Glutamatergic neuron (in vitro differentiated cells): ENCODE measurements at regions not wholly inside any gene's neighbourhood (a gene's known extent, or its start where the extent isn't known, plus 50 kb on each side); places are given as distances from the start of the nearest gene placed in this dataset.

ENCODE experiments used
- DNase-seq: peaks from one replicate; pipeline ENCODE4 v3.0.0; 2022
- H3K27ac Mint-ChIP-seq: one replicate; pipeline ENCODE4 v1.8.0; 2020; ENCODE audit warnings: mild to moderate bottlenecking, mixed read lengths, inconsistent platforms; ENCODE audit not compliant: unreplicated experiment
- H3K27me3 Mint-ChIP-seq: one replicate; pipeline ENCODE4 v1.8.0; 2020; ENCODE audit warnings: mild to moderate bottlenecking, moderate library complexity, mixed read lengths, inconsistent platforms; ENCODE audit not compliant: unreplicated experiment
- H3K36me3 Mint-ChIP-seq: one replicate; pipeline ENCODE4 v1.8.0; 2020; ENCODE audit warnings: mild to moderate bottlenecking, mixed read lengths, inconsistent platforms; ENCODE audit not compliant: unreplicated experiment
- H3K4me1 Mint-ChIP-seq: one replicate; pipeline ENCODE4 v1.8.0; 2020; ENCODE audit warnings: mild to moderate bottlenecking, low read depth, mixed read lengths, inconsistent platforms; ENCODE audit not compliant: unreplicated experiment
- H3K4me3 Mint-ChIP-seq: one replicate; pipeline ENCODE4 v1.8.0; 2020; ENCODE audit warnings: mild to moderate bottlenecking, mixed read lengths, inconsistent platforms; ENCODE audit not compliant: unreplicated experiment
- H3K9me3 Mint-ChIP-seq: one replicate; pipeline ENCODE4 v1.8.0; 2020; ENCODE audit warnings: mild to moderate bottlenecking, moderate library complexity, mixed read lengths, inconsistent platforms; ENCODE audit not compliant: unreplicated experiment
- TF ChIP-seq, protein P1 (sequence below): fragments of 200-600 bp; sonication (generic); IDR thresholded peaks from one replicate; pipeline ENCODE4 v1.5.0; 2021; ENCODE audit not compliant: partially characterized antibody, unreplicated experiment

DNA sequence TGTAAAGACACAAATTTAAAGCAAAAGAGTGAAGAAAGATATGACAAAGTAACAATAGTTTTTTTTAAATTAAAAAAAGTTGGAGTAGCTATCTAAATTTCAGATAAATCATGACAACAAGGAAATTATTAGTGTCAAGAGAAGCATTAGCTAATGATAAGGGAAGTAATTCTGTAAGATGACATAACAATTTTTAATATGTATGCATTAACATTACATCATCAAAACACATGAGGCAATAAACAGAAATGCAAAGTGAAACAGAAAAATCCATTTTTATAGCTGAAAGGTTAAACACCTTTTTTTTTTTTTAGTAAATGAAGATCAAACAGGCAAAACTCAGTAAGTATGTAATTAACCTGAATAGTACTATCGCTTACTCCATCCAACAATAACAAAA, 804.9 kb upstream of the PRR20A start:
- H3K4me1 Mint-ChIP-seq: no peaks in the 10 kb centered on the region
- TF ChIP-seq, protein P1, sequence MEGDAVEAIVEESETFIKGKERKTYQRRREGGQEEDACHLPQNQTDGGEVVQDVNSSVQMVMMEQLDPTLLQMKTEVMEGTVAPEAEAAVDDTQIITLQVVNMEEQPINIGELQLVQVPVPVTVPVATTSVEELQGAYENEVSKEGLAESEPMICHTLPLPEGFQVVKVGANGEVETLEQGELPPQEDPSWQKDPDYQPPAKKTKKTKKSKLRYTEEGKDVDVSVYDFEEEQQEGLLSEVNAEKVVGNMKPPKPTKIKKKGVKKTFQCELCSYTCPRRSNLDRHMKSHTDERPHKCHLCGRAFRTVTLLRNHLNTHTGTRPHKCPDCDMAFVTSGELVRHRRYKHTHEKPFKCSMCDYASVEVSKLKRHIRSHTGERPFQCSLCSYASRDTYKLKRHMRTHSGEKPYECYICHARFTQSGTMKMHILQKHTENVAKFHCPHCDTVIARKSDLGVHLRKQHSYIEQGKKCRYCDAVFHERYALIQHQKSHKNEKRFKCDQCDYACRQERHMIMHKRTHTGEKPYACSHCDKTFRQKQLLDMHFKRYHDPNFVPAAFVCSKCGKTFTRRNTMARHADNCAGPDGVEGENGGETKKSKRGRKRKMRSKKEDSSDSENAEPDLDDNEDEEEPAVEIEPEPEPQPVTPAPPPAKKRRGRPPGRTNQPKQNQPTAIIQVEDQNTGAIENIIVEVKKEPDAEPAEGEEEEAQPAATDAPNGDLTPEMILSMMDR: no peak
- no peak overlapping the region for H3K27ac Mint-ChIP-seq

DNA sequence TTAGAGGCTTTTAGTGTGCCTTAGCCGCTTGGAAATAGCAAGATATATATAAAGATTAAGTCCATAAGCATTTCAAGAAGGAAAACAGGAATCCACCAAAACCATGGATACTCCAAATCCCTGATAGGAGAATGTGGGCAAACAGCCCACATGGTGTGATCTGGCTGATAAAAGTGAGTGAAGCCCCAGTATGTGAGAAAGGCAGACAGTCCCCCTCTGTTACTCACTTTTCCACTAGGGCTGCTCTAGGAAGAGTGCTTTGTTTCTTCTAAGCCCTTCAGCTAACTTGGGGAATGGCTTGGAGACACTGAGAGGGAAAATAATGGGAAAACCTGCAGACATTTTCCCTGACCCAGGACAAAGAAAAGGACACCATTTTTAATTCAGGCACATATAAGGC, 802.3 kb upstream of the PRR20A start:
- no peak overlapping the region for H3K27ac Mint-ChIP-seq
- DNase-seq: no peak
- TF ChIP-seq, protein P1: no peak
- H3K4me1 Mint-ChIP-seq: no peaks in the 10 kb centered on the region
- H3K27me3 Mint-ChIP-seq: no peaks in the 10 kb centered on the region
- no peaks in the 10 kb centered on the region for H3K36me3 Mint-ChIP-seq
- peaks cover 4% of the 10 kb centered on the region for H3K9me3 Mint-ChIP-seq
- H3K4me3 Mint-ChIP-seq: no peak overlapping the region

More for the DNA sequence above, 804.9 kb upstream of the PRR20A start:
- Mint-ChIP-seq H3K4me3 (no peak overlapping the region), H3K27me3 (no peaks in the 10 kb centered on the region), H3K36me3 (no peaks in the 10 kb centered on the region), H3K9me3 (no peaks in the 10 kb centered on the region)
- DNase-seq: no peak

DNA sequence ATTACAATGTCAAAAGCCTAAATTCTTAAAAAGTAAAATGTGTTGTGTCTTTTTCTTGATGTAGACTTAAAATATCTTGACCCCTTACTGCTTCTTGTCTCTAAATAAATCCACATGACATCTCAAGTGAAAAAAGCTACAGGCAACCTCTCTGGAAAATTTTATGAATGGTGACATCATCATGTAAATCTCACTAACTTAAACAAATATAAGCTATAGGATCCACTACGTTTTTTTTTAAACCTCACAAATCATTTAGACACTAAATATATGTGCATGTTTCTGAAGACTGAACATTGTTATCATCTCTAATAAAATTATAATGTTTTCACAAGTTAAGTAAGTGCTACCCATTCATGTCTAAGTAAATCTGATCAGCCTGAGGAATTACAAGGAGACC, 793.7 kb upstream of the PRR20A start:
- no peak overlapping the region for H3K4me3 Mint-ChIP-seq
- TF ChIP-seq, protein P1: no peak
- no peaks in the 10 kb centered on the region for H3K27me3 Mint-ChIP-seq
- no peak for DNase-seq
- peaks cover 4% of the 10 kb centered on the region for H3K9me3 Mint-ChIP-seq
- H3K4me1 Mint-ChIP-seq: no peaks in the 10 kb centered on the region
- no peaks in the 10 kb centered on the region for H3K36me3 Mint-ChIP-seq
- no peak overlapping the region for H3K27ac Mint-ChIP-seq

DNA sequence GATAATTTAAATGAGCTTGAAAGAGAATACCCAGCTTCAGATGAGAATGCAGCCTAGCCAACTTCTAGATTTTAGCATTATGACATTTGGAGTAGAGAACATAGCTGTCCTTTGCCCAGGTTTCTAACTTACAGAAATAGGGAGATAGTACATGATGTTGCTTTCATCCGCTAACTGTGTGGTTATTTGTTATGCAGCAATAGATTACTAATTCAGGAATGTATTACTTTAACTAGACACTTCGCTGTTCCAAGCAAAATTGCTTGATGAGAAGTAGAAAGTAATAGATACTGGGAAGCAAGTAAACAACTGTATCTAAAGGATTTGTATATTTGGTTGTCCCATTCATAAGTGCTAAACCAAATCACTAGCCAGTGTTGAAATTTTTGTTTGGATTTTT, 790.9 kb upstream of the PRR20A start:
- H3K36me3 Mint-ChIP-seq: no peaks in the 10 kb centered on the region
- no peaks in the 10 kb centered on the region for H3K4me1 Mint-ChIP-seq
- DNase-seq: no peak
- H3K9me3 Mint-ChIP-seq: no peaks in the 10 kb centered on the region
- H3K4me3 Mint-ChIP-seq: no peak overlapping the region
- TF ChIP-seq, protein P1: no peak
- no peak overlapping the region for H3K27ac Mint-ChIP-seq
- H3K27me3 Mint-ChIP-seq: no peaks in the 10 kb centered on the region

DNA sequence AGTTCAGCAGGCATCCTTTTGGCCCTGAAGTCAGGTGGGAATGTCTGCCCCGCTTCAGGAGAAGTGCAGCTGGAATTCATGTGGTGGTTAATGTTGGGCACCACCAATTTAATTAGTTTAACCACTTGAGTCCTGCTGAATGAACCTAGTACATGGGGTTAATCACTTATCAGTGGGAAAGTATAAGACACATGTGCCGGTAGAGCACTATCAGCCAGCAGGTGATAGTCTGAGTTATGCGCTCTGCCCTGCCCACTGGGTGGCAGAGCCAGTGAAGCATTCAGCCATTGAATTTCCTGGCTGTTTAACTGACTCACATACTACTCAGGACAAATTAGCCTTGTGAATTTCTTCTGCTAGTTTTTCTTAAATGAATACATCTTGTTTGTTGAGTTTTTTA, 789.7 kb upstream of the PRR20A start:
- no peaks in the 10 kb centered on the region for H3K36me3 Mint-ChIP-seq
- H3K4me1 Mint-ChIP-seq: no peaks in the 10 kb centered on the region
- no peak overlapping the region for H3K27ac Mint-ChIP-seq
- H3K27me3 Mint-ChIP-seq: no peaks in the 10 kb centered on the region
- TF ChIP-seq, protein P1: no peak
- H3K9me3 Mint-ChIP-seq: no peaks in the 10 kb centered on the region
- DNase-seq: no peak
- no peak overlapping the region for H3K4me3 Mint-ChIP-seq
